DMS53 treated with DMSO at 0.1 percent for 48 hours (cell line): ENCODE measurements at regions not wholly inside any gene's neighbourhood (a gene's known extent, or its start where the extent isn't known, plus 50 kb on each side); places are given as distances from the start of the nearest gene placed in this dataset.

Experiments used
- DNase-seq: peaks from one replicate; lab custom pipeline; 2025; ENCODE audit not compliant: unreplicated experiment; lab: John Stamatoyannopoulos, UW

DNA sequence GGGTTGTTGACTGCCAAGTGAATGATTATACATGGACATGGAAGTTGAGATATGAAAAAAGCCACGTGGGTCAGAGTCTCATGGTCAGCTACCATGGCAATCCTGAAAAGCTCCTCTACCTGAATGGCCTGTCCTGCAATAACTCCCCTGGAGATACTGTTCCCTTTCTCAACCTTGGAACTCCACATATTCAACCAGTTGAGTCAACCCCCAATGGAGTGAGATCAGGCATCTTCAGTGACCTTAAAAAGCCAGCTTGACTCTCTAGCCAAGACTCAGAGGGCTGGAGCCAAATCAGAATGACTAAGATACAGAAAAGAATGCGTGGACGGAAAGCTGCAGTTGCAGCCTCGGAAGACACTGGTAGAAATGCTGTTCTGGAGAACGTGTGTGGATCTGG lies 341.3 kb downstream of the FOXA2 start:
- no peak for DNase-seq

DNA sequence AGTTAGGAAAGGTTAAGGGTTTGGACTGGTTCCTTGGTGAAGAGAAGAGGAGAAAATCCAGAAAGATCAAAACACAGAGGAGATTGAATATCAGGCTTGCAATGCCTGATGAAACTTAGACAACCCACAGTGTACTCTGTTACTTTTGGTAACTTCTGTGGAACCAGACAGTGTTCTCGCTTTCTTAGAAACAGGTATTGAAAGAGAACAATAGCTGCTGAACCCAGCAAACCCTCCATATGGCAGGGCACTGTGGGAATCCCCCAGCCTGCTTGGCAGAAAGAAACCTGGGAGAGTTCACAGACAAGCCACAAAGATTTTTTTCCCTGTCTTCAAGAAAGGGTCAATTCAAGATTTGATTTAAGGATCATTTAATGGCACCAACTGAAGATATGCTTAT lies 342.8 kb downstream of the FOXA2 start:
- no peak for DNase-seq

DNA sequence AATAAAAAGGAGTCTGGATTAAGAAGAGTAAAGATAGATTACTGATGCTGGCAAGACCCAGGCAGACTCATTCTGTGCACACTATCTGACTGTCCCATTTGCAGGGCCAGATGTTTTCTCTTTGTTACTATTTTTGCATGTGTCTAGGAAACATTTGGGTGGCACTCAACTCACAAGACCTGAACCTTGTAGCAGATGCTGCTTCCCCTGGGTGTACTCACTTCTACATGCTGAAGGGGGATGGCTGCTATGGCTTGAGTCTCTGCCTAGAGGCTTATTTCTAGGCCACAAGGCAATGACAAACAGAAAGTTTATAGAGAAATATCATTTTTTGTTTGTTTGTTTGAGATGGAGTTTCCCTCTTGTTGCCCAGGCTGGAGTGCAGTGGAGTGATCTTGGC lies 351.4 kb downstream of the FOXA2 start:
- DNase-seq, result no peak

DNA sequence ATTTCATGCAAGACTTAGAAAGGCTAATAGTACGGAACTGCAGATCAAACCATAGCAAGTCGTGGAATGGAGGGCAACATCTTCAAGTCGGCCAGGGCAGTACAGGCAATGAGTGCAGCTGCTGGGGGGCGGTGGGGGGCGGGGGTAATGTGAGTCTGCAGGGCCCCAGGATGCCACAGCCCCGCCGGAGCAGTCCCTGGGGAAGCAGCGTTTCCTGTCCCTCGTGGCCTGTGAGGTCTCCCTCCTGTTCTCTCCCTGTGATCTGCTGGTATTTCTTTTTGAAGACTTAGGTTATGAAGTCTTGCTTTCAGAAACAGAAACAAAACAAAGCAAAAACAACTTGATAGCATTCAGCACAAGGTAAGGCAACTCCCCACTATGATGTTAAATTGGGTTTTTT lies 351.9 kb downstream of the FOXA2 start:
- no peak for DNase-seq

DNA sequence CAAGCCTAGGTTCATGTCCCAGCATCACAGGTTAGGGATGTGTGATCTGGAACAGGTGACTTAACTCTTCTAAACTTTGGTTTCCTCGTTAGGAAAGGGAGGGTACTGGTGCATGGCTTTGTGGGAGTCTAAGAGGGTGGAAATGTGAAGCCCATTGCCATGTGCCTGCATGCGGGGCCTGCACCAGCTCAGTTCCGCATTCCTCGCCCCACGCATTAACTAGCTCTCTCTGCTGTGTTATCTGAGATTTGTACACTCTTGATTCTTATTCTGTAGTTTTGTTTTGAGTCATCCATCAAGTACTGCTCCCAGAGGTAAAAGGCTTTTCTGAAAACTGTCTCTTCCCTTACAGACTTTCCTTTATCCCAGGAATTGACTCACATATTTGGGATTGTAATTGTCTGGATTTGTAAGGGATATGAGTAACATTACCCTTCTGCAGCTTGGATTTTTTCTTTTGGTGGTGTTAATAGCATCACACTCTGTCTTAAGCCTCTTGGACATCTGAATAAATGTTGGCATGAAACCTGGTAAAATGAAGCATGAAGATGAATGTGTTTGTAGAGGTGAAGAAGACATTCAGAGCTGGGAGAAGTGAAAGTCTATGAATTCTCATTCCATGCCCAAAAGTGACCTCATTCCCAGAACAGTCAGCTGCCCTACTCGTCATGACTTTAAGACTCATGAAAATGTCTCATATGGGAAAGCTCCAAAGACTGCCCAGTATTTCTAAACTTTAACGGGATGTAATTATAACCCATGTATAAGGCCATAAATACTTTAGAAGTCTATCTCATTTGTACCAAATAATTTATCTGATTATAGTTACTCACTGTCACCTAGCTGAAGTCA lies 357.3 kb downstream of the FOXA2 start:
- DNase-seq, result no peak

DNA sequence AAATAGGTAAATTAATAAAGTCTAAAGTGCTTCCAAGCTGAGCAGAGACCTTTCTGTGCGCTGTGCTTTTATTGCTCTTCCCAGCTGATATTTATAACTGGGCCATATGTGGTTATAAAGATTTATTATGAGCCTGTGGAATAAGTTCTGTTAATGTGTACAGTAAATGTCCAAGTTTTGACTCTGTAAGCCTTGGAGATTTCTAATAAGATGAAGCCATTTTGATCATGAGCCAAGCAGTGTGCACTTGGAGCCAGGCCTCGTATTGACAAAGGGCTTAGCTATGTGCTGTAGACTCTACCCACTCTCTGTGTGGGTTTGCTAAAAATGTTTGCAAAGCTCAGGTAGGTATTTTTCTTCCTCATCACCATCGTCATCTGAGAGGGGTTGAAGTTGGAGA lies 361.1 kb downstream of the FOXA2 start:
- DNase-seq, result no peak

DNA sequence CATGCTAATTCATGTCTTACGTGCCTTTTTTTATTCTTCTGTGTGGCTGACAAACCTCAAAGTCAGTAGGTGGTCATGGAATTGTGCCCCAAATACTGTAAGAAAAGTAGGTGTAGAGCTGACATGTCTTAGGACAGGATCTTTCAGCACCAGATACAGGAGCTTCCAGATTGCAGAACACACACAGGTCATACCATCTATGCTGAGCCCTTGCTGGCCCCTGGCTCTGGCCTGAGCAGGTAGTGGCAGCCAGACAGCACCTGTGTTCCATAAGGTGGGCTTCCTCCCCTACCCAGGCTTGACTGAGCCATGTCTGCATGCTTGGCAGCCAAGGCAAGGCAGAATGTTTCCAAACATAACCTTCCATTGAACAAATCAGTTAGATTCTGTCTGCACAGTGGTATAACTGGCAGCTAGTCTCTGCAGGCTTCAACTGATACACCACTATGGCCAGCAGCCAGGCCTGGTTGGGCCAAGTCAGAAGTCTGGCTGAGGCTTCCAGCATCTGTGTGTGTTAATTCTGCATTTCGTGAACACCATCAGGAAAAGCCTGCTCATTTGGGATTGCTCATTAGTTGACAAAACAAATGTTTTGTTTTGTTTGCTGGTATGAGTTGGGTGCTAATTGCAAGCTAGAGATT lies 366.5 kb downstream of the FOXA2 start:
- DNase-seq, result no peak

DNA sequence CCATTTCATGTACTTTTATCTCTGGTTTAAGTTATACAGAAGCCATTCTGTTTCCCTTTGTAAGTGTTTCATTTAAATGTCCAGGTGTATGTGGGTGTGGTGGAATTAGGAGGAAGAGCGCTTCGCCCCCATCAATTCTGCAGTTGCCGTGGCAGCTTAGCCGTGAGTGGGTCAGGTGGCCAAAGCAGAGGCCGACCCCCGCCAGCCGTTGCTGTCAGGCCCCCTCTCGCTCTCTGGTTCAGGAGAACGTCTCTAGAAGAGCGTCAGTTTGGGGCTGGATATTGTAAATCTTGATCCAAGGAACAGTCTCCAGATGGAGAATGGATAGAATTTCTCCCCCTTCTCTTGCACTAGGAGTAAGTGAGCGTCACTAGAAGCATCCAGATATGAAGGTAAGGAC lies 367.4 kb downstream of the FOXA2 start:
- DNase-seq, result no peak

DNA sequence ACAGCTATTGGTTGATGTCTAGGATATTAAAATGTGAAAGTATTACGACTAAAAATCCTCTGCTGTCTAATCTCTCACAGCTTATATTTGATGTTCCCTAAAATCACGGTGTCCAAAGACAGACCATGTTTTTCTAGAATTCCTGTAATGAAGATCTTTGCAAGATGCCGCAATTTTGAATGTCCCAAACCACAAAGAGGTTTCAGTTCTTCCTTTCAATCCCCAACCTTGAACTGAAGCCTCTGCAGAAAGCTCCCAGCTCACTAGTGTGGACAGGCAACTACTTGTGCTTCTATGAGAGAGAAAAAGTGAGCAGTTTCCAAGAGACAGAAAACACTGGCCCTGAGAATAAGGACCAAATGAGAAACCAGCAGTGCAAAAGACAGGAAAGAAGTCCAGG lies 370.1 kb downstream of the FOXA2 start:
- no peak for DNase-seq

DNA sequence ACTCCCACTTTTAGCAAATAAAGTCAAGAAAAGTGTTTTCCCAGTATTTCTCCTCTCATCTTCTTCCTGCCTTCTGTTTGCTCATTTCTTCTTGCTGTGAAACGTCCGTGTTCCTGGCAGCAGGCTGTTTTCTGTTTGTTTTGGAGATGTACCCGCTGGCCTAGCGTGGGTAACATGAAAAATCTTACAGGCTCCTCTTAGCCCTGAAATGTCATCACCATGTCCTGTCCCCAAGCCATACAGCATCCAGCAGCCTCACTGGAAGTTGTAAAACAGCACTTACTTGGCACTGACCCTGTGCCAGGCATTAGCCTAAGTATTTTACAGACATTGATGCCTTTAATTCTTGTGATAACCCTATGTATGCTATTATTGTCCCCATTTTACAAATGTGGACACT lies 371.1 kb downstream of the FOXA2 start:
- DNase-seq, result no peak

DNA sequence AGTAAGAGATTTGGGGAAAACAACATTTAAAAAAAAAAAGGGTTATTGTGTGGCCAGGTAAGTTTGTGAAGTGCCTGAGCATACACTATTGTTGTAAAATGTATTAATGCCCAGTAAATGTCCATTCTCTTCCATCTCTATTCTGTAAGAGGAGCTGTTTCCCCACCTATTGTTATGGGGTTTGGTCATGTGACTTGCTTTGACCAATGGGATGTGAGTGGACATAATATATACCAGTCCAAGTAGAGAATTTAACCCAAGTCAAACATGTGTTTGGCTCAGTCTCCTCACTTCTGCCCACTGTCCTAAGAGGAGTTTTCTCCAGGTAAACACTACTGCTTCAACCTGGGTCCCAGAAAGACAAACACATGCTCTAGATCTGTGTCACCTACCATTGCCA lies 377.1 kb downstream of the FOXA2 start:
- DNase-seq, result no peak

DNA sequence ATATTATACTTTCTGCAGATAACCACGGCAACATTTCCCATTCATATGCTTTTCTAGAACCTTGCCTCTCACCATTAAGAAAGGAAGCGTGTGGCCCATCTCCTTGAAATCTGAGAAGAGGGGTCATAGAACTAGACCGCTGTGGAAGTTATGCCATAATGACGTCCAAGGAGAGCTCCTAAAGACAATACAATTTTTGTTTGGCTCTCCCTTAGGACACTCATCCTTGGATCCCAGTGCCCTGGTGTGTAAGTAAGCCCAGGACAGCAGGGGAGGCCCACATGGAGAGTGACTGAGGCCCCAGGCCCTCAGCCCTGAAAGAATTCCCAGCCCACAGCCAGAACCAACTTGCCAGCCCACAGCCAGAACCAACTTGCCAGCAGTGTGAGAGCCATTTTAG lies 379.6 kb downstream of the FOXA2 start:
- DNase-seq, result no peak

DNA sequence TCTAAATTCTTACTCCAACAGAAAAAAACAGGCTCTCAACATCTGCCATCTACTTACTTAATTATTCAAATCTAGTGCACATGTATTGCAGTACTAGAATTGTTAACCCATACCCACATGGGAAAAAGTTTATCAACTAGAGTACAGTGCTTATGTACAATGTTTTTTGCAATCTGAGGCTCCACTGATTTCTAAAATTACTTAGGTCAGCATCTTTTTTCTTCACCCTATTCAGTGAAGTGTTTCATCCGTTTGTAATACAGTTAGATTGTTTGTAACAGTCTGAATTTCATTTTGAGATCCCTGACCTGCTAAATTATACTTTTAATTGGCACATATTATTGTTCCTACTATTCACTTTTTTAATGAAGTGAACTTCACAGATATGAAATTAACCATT lies 402.2 kb downstream of the FOXA2 start:
- no peak for DNase-seq

DNA sequence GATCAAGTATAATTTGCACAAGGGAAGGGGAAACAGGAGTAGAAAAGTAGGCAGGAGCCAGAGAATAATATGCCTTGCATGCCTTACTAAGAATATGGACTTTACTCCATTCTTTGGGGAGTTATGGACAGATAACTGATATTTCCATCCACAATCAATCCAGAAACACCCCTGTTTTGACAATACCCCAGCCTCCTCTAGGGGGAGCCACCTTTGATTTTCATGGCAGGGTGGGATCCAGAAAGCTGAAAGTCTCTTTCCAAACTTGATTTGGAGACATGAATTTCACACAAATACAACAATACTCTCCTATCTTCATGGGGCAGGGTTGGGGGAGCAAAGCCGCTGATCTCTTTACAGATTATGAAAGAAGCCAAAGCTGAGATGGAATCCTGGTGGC lies 404.1 kb downstream of the FOXA2 start:
- no peak for DNase-seq

DNA sequence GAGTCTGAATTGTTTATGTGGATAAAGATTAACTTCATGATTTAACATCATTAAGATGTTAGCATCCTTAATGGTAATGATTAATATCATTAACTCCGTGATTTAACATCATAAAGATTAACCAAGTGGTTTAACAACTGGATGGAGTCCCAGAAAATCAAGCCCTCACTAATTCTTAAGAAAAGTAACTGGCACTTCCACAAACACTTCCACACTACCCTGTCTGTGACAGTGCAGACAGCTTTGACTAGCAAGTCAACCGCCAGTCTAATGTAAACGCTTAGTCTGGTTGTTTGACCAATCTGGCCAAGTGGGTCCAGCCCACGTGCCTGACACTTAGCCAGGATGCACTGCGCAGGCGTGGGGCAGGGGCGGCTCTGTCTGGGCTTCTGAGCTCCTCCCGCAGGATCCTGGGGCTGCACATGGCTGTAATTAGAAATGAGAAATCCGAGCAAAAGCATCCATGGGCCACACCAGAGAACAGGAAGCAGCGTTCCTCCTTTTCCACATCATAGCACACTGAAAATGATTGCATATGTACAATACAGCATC lies 424.2 kb downstream of the FOXA2 start:
- DNase-seq, result no peak

DNA sequence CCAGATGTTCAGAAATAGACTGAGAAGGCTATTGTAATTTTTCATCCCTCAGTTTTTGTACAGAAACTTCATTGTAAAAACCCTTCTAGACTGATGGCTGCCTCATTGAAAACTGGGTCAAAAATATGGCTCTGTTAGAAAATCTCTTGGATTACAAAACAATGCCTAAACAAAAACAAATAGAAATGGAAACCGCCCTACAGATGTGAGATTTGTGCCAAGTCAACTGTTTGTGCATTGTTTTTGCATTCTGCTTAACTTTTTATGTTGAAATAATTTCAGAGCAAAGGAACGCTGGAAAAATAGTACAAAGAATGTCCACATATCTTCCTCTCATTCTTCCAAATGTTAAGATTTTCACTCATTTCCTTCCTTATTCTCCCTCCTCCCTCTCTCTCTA lies 425.1 kb downstream of the FOXA2 start:
- DNase-seq, result no peak

DNA sequence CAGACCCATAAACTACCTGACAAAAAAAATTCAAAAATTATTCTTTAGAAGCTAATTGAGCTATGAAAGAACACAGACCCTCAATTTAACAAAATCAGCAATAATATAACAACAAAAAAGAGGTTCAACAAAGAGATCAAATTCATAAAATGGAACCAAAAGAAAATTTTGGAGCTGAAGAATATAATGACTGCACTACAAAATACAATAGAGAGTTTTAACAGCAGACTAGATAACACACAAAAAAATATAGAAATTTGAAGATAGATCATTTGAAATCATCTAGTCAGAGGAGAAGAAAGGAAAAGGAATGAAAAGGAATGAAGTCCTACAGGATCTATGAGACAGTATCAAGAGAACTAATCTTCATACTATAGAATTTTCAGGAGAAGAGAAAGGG lies 422.1 kb downstream of the PAX1 start:
- no peak for DNase-seq

DNA sequence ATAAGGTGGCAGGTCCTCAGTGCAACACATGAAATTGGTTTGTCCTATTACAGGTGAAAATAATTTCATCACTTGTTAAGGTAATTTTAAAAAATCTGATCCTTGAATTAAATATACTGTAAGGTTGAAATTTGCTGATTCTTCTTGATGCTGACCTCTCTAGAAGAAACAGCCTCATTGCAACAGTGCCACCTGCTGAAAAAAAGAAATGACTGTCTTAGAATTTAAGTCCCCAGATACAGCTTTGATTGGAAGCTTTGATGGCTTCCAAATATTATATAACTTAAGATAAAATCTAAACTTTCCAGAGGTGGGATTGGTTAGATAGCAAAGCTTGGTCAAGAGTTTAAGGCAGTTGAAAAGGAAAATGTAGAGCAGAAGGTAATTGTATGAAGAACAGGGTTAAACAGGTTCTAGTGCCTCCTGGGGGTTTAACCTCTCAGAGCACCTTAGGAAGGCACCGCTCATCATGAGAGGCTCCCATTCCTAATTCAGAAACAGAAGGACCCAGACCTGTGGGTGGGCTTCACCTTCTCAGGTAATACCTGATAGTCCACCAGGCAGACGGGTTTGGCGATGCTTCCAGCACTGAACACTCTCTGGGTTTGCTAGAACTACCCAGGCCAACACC lies 401.0 kb downstream of the PAX1 start:
- peak; percentile 21 for DNase-seq

DNA sequence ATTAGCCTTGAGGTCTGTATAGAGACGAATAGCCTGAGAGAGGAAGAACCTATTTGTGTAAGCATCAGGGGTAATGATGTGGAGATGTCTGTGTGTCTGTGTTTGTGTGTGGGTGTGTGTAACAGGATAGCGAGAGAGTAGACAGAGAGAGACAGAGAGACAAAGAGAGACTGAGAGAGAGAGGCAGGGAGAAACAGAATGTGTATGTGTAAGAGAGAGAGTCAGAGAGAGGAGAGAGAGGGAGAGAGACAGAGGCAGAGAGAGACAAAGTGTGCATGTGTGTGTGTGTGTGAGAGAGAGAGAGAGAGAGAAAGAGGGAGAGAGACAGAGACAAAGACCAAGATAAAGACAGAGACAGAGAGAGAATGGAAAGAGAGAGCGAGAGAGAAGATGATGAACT lies 396.1 kb downstream of the PAX1 start:
- no peak for DNase-seq

DNA sequence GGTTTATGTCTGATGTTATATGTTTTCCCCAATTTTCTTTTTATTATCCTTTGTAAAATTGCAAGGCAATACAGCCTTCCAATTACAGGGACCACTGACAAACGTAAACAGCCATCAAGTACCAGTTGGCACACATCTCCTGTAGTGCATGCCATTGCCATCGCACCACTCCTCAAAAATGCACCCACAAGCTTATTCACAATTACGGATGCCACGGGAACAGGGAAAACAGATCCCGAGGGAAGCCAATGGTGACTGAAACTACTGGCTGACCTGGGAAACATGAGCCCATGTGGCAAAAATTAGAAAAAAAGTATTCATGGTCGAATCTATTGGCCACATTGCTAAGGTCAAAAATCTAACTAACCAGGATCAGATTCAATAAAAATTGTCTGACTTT lies 395.2 kb downstream of the PAX1 start:
- DNase-seq, result no peak

DNA sequence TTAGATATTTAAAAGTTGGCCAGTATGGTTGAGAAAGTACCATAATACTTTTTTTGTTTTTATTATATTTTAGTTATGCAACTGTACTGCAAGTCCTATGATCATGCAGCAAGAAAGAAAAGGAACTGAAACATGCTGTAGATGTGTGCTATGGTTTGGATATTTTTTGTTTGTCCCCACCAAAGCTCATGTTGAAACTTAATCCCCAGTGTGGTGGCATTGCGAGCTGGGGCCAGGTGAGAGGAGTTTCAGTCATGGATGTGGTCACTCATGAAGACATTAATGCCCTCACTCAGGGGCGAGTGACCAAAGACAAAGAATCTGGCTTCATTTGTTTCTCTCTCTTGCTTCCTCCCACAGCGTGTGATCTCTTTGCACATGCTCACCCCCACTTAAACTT lies 393.9 kb downstream of the PAX1 start:
- no peak for DNase-seq

DNA sequence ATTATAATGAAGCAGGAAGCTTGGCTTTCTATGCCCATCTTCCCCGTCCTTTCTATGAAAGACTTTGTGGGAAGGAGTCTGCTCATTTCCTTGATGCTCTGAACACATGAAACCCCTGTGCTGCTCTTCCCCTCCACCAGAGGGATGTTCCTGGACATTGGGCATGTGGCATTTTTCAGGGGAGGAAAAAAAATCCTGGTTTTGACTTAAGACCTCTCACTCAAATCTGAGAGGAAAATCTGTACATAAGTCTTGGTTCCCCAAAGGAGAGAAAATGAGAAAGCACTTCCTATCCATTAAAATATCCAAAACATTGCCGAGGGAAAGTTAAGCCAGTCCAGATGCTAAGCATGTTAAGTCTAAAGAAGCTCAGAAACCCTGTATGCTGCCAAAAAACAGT lies 393.0 kb downstream of the PAX1 start:
- DNase-seq, result no peak
